K562 (cell line): ENCODE measurements at regions not wholly inside any gene's neighbourhood (a gene's known extent, or its start where the extent isn't known, plus 50 kb on each side); places are given as distances from the start of the nearest gene placed in this dataset.
A peak's percentile ranks its signal among the peaks of the same experiment; 100 is the strongest.

Source experiments
- ATAC-seq: fragments of 200-7000 bp; cut with Tn5 transposase; 3 replicates; pipeline ENCODE4 v1.9.1; 2020; ENCODE audit warnings: moderate library complexity
- BruUV-seq: library from RNA; stranded (reverse); fragments of 400-500 nt; replicated peaks from 2 replicates; lab custom pipeline; 2021; lab: Mats Ljungman, UMichigan
- CTCF ChIA-PET: fragments of 300-600 bp; formaldehyde crosslinking; extraction: SDS; loops from one replicate; lab custom pipeline; 2021; ENCODE audit warnings: low intra/inter-chr PET ratio; lab: Yijun Ruan, JAX
- POLR2A ChIA-PET: fragments of 300-600, 350-650 bp; sonication (Branson Sonifier 250); formaldehyde crosslinking; extraction: SDS; loops from one replicate; lab custom pipeline; 2021; ENCODE audit warnings: antibody characterized with exemption, inconsistent platforms; lab: Yijun Ruan, JAX
- DNase-seq, 4 experiments: peaks; one replicate each; pipeline versions ENCODE4 v3.0.0 to v3.0.0-alpha.2; 2011 to 2018; ENCODE audit warnings: low spot score in 3 of 4, mixed read lengths in 3 of 4; ENCODE audit errors: extremely low read depth in 1 of 4
- FAIRE-seq: peaks from 2 replicates; lab custom pipeline; 2011; peaks lifted over from hg19 to GRCh38; lab: Jason Lieb, UNC
- H2AFZ ChIP-seq: 2 replicates; pipeline ENCODE4 v1.6.0; 2011; ENCODE audit warnings: low read depth, low read length, control low read depth, inconsistent platforms
- H3K27ac ChIP-seq: fragments of 200-600 bp; 3 replicates; pipeline ENCODE4 v1.8.0; 2011; ENCODE audit warnings: low read depth, mild to moderate bottlenecking, control low read depth, inconsistent platforms, low read length, moderate library complexity, mixed read lengths; ENCODE audit errors: extremely low read depth
- H3K27me3 ChIP-seq, 2 experiments: fragments of 300-600 bp in 1 of 2; 2 replicates in 1 of 2; 3 replicates in 1 of 2; pipeline versions ENCODE4 v1.6.0 to v1.8.0; 2011; ENCODE audit warnings: inconsistent platforms in 2 of 2, low read length in 2 of 2, mild to moderate bottlenecking in 1 of 2, mixed read lengths in 1 of 2, moderate library complexity in 1 of 2; ENCODE audit not compliant: control insufficient read depth in 2 of 2, insufficient read depth in 2 of 2
- H3K36me3 ChIP-seq: fragments of 300-600 bp; 3 replicates; pipeline ENCODE4 v1.8.0; 2011; ENCODE audit warnings: mild to moderate bottlenecking, low read length, inconsistent platforms; ENCODE audit not compliant: control insufficient read depth, insufficient read depth
- H3K4me1 ChIP-seq, 2 experiments: fragments of 200-600 bp in 1 of 2; replicated peaks in 1 of 2; 2 replicates in 1 of 2; 3 replicates in 1 of 2; pipeline versions ENCODE4 v1.5.1 to v1.8.0; 2011; ENCODE audit warnings: inconsistent platforms in 2 of 2, low read length in 2 of 2, mild to moderate bottlenecking in 1 of 2, mixed read lengths in 1 of 2, moderate library complexity in 1 of 2; ENCODE audit not compliant: control insufficient read depth in 2 of 2, insufficient read depth in 2 of 2
- H3K4me2 ChIP-seq: 2 replicates; pipeline ENCODE4 v1.6.1; 2011; ENCODE audit warnings: low read length, control low read depth, inconsistent platforms, mixed read lengths; ENCODE audit not compliant: insufficient read depth
- H3K4me3 ChIP-seq: fragments of 200-600 bp; sonication (generic), shearing (Covaris generic); 2 replicates; pipeline ENCODE4 v1.5.1; 2016; ENCODE audit warnings: control low read depth, inconsistent platforms
- H3K79me2 ChIP-seq: fragments of 200-600 bp; 3 replicates; pipeline ENCODE4 v1.8.0; 2011; ENCODE audit warnings: low read length, inconsistent platforms; ENCODE audit not compliant: control insufficient read depth, insufficient read depth
- H3K9ac ChIP-seq, 2 experiments: 2 replicates each; pipeline versions ENCODE4 v1.6.0 to v1.6.1; 2011; ENCODE audit warnings: low read depth in 2 of 2, low read length in 2 of 2, control low read depth in 1 of 2, inconsistent platforms in 1 of 2, mild to moderate bottlenecking in 1 of 2, mixed read lengths in 1 of 2; ENCODE audit not compliant: insufficient read depth in 1 of 2
- H3K9me1 ChIP-seq: one replicate; pipeline ENCODE4 v1.6.0; 2011; ENCODE audit warnings: inconsistent platforms, mild to moderate bottlenecking, low read length, moderate library complexity; ENCODE audit not compliant: control insufficient read depth, insufficient read depth
- H3K9me3 ChIP-seq: replicated peaks from 2 replicates; pipeline ENCODE4 v1.5.1; 2011; ENCODE audit warnings: low read depth, low read length, inconsistent platforms; ENCODE audit not compliant: control insufficient read depth, insufficient read depth
- H4K20me1 ChIP-seq: replicated peaks from 2 replicates; pipeline ENCODE4 v1.6.1; 2011; ENCODE audit warnings: low read length, inconsistent platforms, mixed read lengths; ENCODE audit not compliant: control insufficient read depth, insufficient read depth
- CCAR2 ChIP-seq: fragments of 200-400 bp; formaldehyde crosslinking; IDR thresholded peaks from 2 replicates; pipeline ENCODE4 v1.6.1; 2017; ENCODE audit warnings: mild to moderate bottlenecking, low read depth, low read length
- ETV5 ChIP-seq: sonication (generic); formaldehyde crosslinking; IDR thresholded peaks from 2 replicates; pipeline ENCODE4 v1.4.0; 2020; ENCODE audit warnings: low read depth, mild to moderate bottlenecking, missing genetic modification reagents
- FIP1L1 ChIP-seq: fragments of 200-400 bp; formaldehyde crosslinking; IDR thresholded peaks from 2 replicates; pipeline ENCODE4 v1.6.1; 2018; ENCODE audit warnings: mild to moderate bottlenecking, low read depth, low read length; ENCODE audit not compliant: poor library complexity, severe bottlenecking
- HMG20B ChIP-seq: fragments of 250-450 bp; sonication (Bioruptor Pico); IDR thresholded peaks from 2 replicates; pipeline ENCODE4 v1.5.0; 2021; ENCODE audit warnings: mild to moderate bottlenecking
- ID3 ChIP-seq, 2 experiments: fragments of 250-450 bp in 1 of 2; fragments of 450-650 bp in 1 of 2; sonication (Bioruptor Pico) in 1 of 2; IDR thresholded peaks; 2 replicates each; pipeline versions ENCODE4 v1.6.1 to v1.8.0; 2016 to 2021; ENCODE audit warnings: mild to moderate bottlenecking in 2 of 2, moderate library complexity in 2 of 2, missing compliant biosample characterization in 1 of 2, missing genetic modification characterization in 1 of 2
- RB1 ChIP-seq: fragments of 450-650 bp; IDR thresholded peaks from 2 replicates; pipeline ENCODE4 v1.6.1; 2017; ENCODE audit warnings: low read depth, mild to moderate bottlenecking
- SNAPC5 ChIP-seq: fragments of 250-450 bp; sonication (Bioruptor Pico); IDR thresholded peaks from 2 replicates; pipeline ENCODE4 v1.8.0; 2021; ENCODE audit warnings: moderate library complexity, mild to moderate bottlenecking, inconsistent platforms
- TRIM28 ChIP-seq: fragments of 450-650 bp; IDR thresholded peaks from 2 replicates; pipeline ENCODE4 v1.6.1; 2017
- in situ Hi-C: fragments of 300-500 bp; cut with MboI; formaldehyde crosslinking; loops from 4 replicates; pipeline ENCODE4 v1.15.0; 2018; ENCODE audit warnings: inconsistent platforms, mixed read lengths
- intact Hi-C: fragments of 100-400 bp; cut with micrococcal nuclease; formaldehyde crosslinking; loops from 2 replicates; pipeline ENCODE4 v1.14.2; 2022
- TF ChIP-seq, protein P1 (sequence below), 2 experiments: fragments of 200-800 bp in 1 of 2; sonication (Bioruptor generic) in 1 of 2; sonication (generic) in 1 of 2; formaldehyde crosslinking in 1 of 2; IDR thresholded peaks in 1 of 2; conservative IDR thresholded peaks in 1 of 2; 2 replicates each; pipeline versions ENCODE4 v1.5.0 to v1.6.1; 2016 to 2020; ENCODE audit warnings: missing compliant biosample characterization in 1 of 2, missing genetic modification characterization in 1 of 2, missing genetic modification reagents in 1 of 2
- TF ChIP-seq, protein P2 (sequence below): fragments of 250-450 bp; sonication (Bioruptor Pico); IDR thresholded peaks from 2 replicates; pipeline ENCODE4 v1.8.0; 2022; ENCODE audit warnings: moderate library complexity, mild to moderate bottlenecking, inconsistent platforms
- TF ChIP-seq, protein P3 (sequence below): sonication (generic); formaldehyde crosslinking; IDR thresholded peaks from 2 replicates; pipeline ENCODE4 v1.8.1; 2023; ENCODE audit warnings: missing genetic modification reagents, mild to moderate bottlenecking, borderline replicate concordance

GRCh38 chr10:23568996-23569395 lies 130.1 kb downstream of the OTUD1 start (continued):
- TF ChIP-seq, protein P1, sequence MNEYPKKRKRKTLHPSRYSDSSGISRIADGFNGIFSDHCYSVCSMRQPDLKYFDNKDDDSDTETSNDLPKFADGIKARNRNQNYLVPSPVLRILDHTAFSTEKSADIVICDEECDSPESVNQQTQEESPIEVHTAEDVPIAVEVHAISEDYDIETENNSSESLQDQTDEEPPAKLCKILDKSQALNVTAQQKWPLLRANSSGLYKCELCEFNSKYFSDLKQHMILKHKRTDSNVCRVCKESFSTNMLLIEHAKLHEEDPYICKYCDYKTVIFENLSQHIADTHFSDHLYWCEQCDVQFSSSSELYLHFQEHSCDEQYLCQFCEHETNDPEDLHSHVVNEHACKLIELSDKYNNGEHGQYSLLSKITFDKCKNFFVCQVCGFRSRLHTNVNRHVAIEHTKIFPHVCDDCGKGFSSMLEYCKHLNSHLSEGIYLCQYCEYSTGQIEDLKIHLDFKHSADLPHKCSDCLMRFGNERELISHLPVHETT (CRISPR knock-in tag; conservative IDR thresholded peaks at IDR 0.05 in 1 of 2, IDR thresholded peaks at IDR 0.05 in 1 of 2), result no peak
- TF ChIP-seq, protein P2, sequence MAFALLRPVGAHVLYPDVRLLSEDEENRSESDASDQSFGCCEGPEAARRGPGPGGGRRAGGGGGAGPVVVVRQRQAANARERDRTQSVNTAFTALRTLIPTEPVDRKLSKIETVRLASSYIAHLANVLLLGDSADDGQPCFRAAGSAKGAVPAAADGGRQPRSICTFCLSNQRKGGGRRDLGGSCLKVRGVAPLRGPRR, result no peak
- no peak for TF ChIP-seq FIP1L1
- no peak for TF ChIP-seq CCAR2
- no peak for TF ChIP-seq RB1

DNA sequence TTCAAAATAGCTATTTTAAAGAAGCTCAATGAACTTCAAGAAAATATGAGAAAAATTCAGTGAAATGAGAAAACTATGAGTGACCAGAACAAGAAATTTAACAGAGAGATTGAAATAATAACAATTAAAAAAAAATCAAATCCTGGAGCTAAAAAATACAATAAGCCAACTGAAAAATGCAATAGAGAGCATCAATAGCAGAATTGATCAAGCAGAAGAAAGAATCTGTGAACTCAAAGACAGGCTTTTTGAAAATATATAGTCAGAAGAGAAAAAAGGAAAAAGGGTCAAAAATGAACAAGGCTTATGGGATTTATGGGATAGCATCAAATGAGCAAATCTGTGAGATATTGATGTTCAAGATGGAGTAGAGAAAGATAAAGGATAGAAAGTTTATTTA lies 133.0 kb downstream of the OTUD1 start:
- Histone ChIP-seq H3K4me1 (no peaks in the 10 kb centered on the region), H3K4me2 (no peak overlapping the region), H3K4me3 (no peak overlapping the region), H3K79me2 (no peaks in the 10 kb centered on the region), H2AFZ (no peak overlapping the region), H3K9me1 (no peaks in the 10 kb centered on the region), H3K27ac (no peak overlapping the region), H4K20me1 (no peaks in the 10 kb centered on the region), H3K36me3 (no peaks in the 10 kb centered on the region), H3K9ac (no peak overlapping the region), H3K9me3 (no peaks in the 10 kb centered on the region; the same call in 1 of the 2 replicates), H3K27me3 (no peaks in the 10 kb centered on the region)
- FAIRE-seq (no peak), ATAC-seq (no peak), DNase-seq (no peak)
- BruUV-seq, result no TSS peak
- TF ChIP-seq, protein P3, sequence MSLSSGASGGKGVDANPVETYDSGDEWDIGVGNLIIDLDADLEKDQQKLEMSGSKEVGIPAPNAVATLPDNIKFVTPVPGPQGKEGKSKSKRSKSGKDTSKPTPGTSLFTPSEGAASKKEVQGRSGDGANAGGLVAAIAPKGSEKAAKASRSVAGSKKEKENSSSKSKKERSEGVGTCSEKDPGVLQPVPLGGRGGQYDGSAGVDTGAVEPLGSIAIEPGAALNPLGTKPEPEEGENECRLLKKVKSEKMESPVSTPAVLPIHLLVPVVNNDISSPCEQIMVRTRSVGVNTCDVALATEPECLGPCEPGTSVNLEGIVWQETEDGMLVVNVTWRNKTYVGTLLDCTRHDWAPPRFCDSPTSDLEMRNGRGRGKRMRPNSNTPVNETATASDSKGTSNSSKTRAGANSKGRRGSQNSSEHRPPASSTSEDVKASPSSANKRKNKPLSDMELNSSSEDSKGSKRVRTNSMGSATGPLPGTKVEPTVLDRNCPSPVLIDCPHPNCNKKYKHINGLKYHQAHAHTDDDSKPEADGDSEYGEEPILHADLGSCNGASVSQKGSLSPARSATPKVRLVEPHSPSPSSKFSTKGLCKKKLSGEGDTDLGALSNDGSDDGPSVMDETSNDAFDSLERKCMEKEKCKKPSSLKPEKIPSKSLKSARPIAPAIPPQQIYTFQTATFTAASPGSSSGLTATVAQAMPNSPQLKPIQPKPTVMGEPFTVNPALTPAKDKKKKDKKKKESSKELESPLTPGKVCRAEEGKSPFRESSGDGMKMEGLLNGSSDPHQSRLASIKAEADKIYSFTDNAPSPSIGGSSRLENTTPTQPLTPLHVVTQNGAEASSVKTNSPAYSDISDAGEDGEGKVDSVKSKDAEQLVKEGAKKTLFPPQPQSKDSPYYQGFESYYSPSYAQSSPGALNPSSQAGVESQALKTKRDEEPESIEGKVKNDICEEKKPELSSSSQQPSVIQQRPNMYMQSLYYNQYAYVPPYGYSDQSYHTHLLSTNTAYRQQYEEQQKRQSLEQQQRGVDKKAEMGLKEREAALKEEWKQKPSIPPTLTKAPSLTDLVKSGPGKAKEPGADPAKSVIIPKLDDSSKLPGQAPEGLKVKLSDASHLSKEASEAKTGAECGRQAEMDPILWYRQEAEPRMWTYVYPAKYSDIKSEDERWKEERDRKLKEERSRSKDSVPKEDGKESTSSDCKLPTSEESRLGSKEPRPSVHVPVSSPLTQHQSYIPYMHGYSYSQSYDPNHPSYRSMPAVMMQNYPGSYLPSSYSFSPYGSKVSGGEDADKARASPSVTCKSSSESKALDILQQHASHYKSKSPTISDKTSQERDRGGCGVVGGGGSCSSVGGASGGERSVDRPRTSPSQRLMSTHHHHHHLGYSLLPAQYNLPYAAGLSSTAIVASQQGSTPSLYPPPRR (CRISPR knock-in tag), result no peak
- no peak for TF ChIP-seq ID3 (CRISPR knock-in tag; IDR thresholded peaks at IDR 0.05)
- no peak for TF ChIP-seq ID3 (tag; IDR thresholded peaks at IDR 0.05)
- peak; percentile 69; the same call in 1 of the 2 replicates for TF ChIP-seq TRIM28
- TF ChIP-seq HMG20B (CRISPR knock-in tag), result no peak
- TF ChIP-seq ETV5 (CRISPR knock-in tag), result no peak
- TF ChIP-seq SNAPC5 (CRISPR knock-in tag), result no peak
- CTCF ChIA-PET, result no interaction called here
- in situ Hi-C loops, result no loop called here
- intact Hi-C loops, result no loop called here
- POLR2A ChIA-PET, result no interaction called here
